Temporal lobe (tissue), 1 donor: ENCODE measurements at regions not wholly inside any gene's neighbourhood (a gene's known extent, or its start where the extent isn't known, plus 50 kb on each side); places are given as distances from the start of the nearest gene placed in this dataset. TPM values are rescaled to one million over a fixed set of nuclear protein-coding genes. Genes with fewer than 3 reads are reported as not detected.

ENCODE experiments used
- small RNA-seq: library from RNA; depleted of rRNA; stranded (forward); fragments of <200 nt; gene quantifications from one replicate; pipeline ENCODE3, GENCODE V24; 2014; ENCODE audit warnings: low replicate concordance

Small RNA genes in the stretch of these regions (small RNA-seq; reads per million reads assigned to genes)
- gene AC016831.3 (not detected), gene RNU6-1010P (not detected)
